22Rv1 (cell line): ENCODE measurements at regions not wholly inside any gene's neighbourhood (a gene's known extent, or its start where the extent isn't known, plus 50 kb on each side); places are given as distances from the start of the nearest gene placed in this dataset.

Experiments
- CTCF ChIP-seq: fragments of 450-650 bp; IDR thresholded peaks from 2 replicates; pipeline ENCODE4 v1.5.1; 2017; ENCODE audit warnings: mild to moderate bottlenecking
- ZFX ChIP-seq: fragments of 450-650 bp; IDR thresholded peaks from 2 replicates; pipeline ENCODE4 v1.6.1; 2017; ENCODE audit warnings: antibody characterized with exemption, borderline replicate concordance

GRCh38 chr6:156593893-156594292 lies 183.3 kb upstream of the ARID1B start:
- TF ChIP-seq CTCF: no peak
- no peak for TF ChIP-seq ZFX
